ENCODE measurements at regions not wholly inside any gene's neighbourhood (a gene's known extent, or its start where the extent isn't known, plus 50 kb on each side); places are given as distances from the start of the nearest gene placed in this dataset.

DNA sequence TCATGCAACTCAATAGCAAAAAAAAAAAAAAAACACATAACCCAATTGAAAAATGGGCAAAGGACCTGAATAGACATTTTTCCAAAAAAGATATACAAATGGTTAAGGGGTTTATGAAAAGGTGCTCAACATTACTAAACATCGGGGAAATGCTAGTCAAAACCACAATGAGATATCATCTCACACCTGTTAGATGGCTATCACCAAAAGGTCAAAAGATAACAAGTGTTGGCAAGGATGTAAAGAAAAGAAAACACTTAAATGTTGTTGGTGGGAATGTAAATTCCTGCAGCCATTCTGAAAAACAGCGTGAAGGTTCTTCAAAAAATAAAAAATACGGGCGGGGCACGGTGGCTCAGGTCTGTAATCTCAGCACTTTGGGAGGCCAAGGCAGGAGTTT is 112.4 kb upstream of the CAB39 start:
- POLR2A ChIA-PET, result no interaction called here
- Mint-ChIP-seq H3K36me3 (peaks cover 4% of the 10 kb centered on the region), H3K27me3 (ENCODE audit: low read depth) (no peaks in the 10 kb centered on the region), H3K4me3 (no peak overlapping the region), H3K27ac (no peak overlapping the region), H3K4me1 (peaks cover 5% of the 10 kb centered on the region), H3K9me3 (peaks cover 11% of the 10 kb centered on the region)
- DNase-seq (ENCODE audit: low spot score) (no peak), ATAC-seq (no peak)
- CTCF ChIA-PET, result no interaction called here
- TF ChIP-seq, protein P1, sequence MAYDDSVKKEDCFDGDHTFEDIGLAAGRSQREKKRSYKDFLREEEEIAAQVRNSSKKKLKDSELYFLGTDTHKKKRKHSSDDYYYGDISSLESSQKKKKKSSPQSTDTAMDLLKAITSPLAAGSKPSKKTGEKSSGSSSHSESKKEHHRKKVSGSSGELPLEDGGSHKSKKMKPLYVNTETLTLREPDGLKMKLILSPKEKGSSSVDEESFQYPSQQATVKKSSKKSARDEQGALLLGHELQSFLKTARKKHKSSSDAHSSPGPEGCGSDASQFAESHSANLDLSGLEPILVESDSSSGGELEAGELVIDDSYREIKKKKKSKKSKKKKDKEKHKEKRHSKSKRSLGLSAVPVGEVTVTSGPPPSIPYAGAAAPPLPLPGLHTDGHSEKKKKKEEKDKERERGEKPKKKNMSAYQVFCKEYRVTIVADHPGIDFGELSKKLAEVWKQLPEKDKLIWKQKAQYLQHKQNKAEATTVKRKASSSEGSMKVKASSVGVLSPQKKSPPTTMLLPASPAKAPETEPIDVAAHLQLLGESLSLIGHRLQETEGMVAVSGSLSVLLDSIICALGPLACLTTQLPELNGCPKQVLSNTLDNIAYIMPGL (CRISPR knock-in tag; IDR thresholded peaks at IDR 0.05), result no peak
- TF ChIP-seq, protein P2, sequence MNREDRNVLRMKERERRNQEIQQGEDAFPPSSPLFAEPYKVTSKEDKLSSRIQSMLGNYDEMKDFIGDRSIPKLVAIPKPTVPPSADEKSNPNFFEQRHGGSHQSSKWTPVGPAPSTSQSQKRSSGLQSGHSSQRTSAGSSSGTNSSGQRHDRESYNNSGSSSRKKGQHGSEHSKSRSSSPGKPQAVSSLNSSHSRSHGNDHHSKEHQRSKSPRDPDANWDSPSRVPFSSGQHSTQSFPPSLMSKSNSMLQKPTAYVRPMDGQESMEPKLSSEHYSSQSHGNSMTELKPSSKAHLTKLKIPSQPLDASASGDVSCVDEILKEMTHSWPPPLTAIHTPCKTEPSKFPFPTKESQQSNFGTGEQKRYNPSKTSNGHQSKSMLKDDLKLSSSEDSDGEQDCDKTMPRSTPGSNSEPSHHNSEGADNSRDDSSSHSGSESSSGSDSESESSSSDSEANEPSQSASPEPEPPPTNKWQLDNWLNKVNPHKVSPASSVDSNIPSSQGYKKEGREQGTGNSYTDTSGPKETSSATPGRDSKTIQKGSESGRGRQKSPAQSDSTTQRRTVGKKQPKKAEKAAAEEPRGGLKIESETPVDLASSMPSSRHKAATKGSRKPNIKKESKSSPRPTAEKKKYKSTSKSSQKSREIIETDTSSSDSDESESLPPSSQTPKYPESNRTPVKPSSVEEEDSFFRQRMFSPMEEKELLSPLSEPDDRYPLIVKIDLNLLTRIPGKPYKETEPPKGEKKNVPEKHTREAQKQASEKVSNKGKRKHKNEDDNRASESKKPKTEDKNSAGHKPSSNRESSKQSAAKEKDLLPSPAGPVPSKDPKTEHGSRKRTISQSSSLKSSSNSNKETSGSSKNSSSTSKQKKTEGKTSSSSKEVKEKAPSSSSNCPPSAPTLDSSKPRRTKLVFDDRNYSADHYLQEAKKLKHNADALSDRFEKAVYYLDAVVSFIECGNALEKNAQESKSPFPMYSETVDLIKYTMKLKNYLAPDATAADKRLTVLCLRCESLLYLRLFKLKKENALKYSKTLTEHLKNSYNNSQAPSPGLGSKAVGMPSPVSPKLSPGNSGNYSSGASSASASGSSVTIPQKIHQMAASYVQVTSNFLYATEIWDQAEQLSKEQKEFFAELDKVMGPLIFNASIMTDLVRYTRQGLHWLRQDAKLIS (CRISPR knock-in tag; IDR thresholded peaks at IDR 0.05; ENCODE audit: borderline replicate concordance), result no peak
- TF ChIP-seq, protein P3, sequence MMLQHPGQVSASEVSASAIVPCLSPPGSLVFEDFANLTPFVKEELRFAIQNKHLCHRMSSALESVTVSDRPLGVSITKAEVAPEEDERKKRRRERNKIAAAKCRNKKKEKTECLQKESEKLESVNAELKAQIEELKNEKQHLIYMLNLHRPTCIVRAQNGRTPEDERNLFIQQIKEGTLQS (CRISPR knock-in tag; conservative IDR thresholded peaks at IDR 0.05), result no peak
- TF ChIP-seq TP53 (CRISPR knock-in tag; IDR thresholded peaks at IDR 0.05), result no peak
- TF ChIP-seq, protein P4, sequence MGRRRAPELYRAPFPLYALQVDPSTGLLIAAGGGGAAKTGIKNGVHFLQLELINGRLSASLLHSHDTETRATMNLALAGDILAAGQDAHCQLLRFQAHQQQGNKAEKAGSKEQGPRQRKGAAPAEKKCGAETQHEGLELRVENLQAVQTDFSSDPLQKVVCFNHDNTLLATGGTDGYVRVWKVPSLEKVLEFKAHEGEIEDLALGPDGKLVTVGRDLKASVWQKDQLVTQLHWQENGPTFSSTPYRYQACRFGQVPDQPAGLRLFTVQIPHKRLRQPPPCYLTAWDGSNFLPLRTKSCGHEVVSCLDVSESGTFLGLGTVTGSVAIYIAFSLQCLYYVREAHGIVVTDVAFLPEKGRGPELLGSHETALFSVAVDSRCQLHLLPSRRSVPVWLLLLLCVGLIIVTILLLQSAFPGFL (CRISPR knock-in tag; IDR thresholded peaks at IDR 0.05; ENCODE audit: borderline replicate concordance), result no peak
- no peak for TF ChIP-seq NR1H2 (CRISPR knock-in tag; IDR thresholded peaks at IDR 0.05)
- no peak for TF ChIP-seq MYBL2 (CRISPR knock-in tag; IDR thresholded peaks at IDR 0.05)
- TF ChIP-seq, protein P5, sequence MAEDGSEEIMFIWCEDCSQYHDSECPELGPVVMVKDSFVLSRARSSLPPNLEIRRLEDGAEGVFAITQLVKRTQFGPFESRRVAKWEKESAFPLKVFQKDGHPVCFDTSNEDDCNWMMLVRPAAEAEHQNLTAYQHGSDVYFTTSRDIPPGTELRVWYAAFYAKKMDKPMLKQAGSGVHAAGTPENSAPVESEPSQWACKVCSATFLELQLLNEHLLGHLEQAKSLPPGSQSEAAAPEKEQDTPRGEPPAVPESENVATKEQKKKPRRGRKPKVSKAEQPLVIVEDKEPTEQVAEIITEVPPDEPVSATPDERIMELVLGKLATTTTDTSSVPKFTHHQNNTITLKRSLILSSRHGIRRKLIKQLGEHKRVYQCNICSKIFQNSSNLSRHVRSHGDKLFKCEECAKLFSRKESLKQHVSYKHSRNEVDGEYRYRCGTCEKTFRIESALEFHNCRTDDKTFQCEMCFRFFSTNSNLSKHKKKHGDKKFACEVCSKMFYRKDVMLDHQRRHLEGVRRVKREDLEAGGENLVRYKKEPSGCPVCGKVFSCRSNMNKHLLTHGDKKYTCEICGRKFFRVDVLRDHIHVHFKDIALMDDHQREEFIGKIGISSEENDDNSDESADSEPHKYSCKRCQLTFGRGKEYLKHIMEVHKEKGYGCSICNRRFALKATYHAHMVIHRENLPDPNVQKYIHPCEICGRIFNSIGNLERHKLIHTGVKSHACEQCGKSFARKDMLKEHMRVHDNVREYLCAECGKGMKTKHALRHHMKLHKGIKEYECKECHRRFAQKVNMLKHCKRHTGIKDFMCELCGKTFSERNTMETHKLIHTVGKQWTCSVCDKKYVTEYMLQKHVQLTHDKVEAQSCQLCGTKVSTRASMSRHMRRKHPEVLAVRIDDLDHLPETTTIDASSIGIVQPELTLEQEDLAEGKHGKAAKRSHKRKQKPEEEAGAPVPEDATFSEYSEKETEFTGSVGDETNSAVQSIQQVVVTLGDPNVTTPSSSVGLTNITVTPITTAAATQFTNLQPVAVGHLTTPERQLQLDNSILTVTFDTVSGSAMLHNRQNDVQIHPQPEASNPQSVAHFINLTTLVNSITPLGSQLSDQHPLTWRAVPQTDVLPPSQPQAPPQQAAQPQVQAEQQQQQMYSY (CRISPR knock-in tag; IDR thresholded peaks at IDR 0.05), result no peak

DNA sequence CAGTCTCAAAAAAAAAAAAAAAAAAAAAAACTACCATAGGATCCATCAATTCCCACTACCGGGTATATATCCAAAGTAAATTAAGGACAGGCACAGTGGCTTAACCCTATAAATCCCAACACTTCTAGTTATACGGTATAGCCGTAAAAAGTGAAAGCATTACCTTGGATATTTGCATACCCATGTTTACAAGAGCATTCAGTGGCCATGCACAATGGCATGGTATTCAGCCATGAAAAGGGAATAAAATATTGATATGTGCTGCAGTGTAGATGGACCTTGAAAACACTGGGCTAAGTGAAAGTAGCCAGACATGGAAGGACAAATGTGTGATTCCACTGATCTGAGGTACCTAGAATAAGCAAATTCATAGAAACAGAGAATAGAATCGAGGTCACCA is 111.8 kb upstream of the CAB39 start:
- peaks cover 5% of the 10 kb centered on the region for H3K4me1 Mint-ChIP-seq
- DNase-seq (ENCODE audit: low spot score), result no peak
- no peak overlapping the region for H3K27ac Mint-ChIP-seq
- ATAC-seq, result no peak
- H3K4me3 Mint-ChIP-seq, result no peak overlapping the region
- no peaks in the 10 kb centered on the region for H3K27me3 Mint-ChIP-seq (ENCODE audit: low read depth)
- ChIA-PET POLR2A (no interaction called here), CTCF (interaction anchor here (2.3 kb wide), 1 partner anchor 534 kb away, joined by 6 read pairs; no protein-coding TSS in a partner anchor)
- peaks cover 11% of the 10 kb centered on the region for H3K9me3 Mint-ChIP-seq
- H3K36me3 Mint-ChIP-seq, result peaks cover 4% of the 10 kb centered on the region
- TF ChIP-seq, protein P6, sequence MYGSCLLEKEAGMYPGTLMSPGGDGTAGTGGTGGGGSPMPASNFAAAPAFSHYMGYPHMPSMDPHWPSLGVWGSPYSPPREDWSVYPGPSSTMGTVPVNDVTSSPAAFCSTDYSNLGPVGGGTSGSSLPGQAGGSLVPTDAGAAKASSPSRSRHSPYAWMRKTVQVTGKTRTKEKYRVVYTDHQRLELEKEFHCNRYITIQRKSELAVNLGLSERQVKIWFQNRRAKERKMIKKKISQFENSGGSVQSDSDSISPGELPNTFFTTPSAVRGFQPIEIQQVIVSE (CRISPR knock-in tag; IDR thresholded peaks at IDR 0.05; ENCODE audit: borderline replicate concordance), result no peak
- no peak for TF ChIP-seq ZNF423 (CRISPR knock-in tag; IDR thresholded peaks at IDR 0.05)
- no peak for TF ChIP-seq GTF2I (CRISPR knock-in tag; conservative IDR thresholded peaks at IDR 0.05)
- no peak for TF ChIP-seq CREM (CRISPR knock-in tag; IDR thresholded peaks at IDR 0.05)
- TF ChIP-seq, protein P7, sequence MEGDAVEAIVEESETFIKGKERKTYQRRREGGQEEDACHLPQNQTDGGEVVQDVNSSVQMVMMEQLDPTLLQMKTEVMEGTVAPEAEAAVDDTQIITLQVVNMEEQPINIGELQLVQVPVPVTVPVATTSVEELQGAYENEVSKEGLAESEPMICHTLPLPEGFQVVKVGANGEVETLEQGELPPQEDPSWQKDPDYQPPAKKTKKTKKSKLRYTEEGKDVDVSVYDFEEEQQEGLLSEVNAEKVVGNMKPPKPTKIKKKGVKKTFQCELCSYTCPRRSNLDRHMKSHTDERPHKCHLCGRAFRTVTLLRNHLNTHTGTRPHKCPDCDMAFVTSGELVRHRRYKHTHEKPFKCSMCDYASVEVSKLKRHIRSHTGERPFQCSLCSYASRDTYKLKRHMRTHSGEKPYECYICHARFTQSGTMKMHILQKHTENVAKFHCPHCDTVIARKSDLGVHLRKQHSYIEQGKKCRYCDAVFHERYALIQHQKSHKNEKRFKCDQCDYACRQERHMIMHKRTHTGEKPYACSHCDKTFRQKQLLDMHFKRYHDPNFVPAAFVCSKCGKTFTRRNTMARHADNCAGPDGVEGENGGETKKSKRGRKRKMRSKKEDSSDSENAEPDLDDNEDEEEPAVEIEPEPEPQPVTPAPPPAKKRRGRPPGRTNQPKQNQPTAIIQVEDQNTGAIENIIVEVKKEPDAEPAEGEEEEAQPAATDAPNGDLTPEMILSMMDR (IDR thresholded peaks at IDR 0.05), result no peak
- no peak for TF ChIP-seq TCF7 (CRISPR knock-in tag; IDR thresholded peaks at IDR 0.05; ENCODE audit: low read depth)
- TF ChIP-seq, protein P8, sequence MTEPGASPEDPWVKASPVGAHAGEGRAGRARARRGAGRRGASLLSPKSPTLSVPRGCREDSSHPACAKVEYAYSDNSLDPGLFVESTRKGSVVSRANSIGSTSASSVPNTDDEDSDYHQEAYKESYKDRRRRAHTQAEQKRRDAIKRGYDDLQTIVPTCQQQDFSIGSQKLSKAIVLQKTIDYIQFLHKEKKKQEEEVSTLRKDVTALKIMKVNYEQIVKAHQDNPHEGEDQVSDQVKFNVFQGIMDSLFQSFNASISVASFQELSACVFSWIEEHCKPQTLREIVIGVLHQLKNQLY (CRISPR knock-in tag; IDR thresholded peaks at IDR 0.05), result no peak
- TF ChIP-seq ZBTB21 (CRISPR knock-in tag; IDR thresholded peaks at IDR 0.05; ENCODE audit: borderline replicate concordance), result no peak
- TF ChIP-seq, protein P9, sequence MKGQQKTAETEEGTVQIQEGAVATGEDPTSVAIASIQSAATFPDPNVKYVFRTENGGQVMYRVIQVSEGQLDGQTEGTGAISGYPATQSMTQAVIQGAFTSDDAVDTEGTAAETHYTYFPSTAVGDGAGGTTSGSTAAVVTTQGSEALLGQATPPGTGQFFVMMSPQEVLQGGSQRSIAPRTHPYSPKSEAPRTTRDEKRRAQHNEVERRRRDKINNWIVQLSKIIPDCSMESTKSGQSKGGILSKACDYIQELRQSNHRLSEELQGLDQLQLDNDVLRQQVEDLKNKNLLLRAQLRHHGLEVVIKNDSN (CRISPR knock-in tag; IDR thresholded peaks at IDR 0.05), result no peak
